GM12873 (cell line): ENCODE measurements at regions not wholly inside any gene's neighbourhood (a gene's known extent, or its start where the extent isn't known, plus 50 kb on each side); places are given as distances from the start of the nearest gene placed in this dataset.

Experiments used
- TF ChIP-seq, protein P1 (sequence below): IDR thresholded peaks from 2 replicates; pipeline ENCODE4 v1.5.1; 2012; ENCODE audit warnings: low read depth, mild to moderate bottlenecking, moderate library complexity, low read length, control low read depth; ENCODE audit not compliant: insufficient read depth; ENCODE audit errors: missing control alignments

DNA sequence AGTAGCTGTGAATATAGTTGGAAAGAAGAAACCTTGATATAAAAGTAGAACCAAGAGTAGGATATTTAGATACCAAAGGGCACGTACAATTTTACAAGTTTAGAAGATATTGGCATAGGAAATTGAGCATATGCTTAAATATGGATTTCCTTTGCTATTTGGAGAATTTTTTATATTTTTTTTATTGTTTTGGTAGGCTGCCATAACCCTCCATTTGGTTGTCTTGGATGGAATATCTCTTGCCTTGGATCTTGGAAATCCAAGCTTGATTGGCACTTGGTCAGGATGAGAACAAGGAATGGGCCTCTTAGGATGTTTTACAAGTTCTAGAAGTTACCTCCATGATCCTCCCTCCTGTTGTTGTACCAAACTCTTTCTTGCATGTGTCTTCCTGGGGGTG, 297.1 kb downstream of the PRL start:
- TF ChIP-seq, protein P1, sequence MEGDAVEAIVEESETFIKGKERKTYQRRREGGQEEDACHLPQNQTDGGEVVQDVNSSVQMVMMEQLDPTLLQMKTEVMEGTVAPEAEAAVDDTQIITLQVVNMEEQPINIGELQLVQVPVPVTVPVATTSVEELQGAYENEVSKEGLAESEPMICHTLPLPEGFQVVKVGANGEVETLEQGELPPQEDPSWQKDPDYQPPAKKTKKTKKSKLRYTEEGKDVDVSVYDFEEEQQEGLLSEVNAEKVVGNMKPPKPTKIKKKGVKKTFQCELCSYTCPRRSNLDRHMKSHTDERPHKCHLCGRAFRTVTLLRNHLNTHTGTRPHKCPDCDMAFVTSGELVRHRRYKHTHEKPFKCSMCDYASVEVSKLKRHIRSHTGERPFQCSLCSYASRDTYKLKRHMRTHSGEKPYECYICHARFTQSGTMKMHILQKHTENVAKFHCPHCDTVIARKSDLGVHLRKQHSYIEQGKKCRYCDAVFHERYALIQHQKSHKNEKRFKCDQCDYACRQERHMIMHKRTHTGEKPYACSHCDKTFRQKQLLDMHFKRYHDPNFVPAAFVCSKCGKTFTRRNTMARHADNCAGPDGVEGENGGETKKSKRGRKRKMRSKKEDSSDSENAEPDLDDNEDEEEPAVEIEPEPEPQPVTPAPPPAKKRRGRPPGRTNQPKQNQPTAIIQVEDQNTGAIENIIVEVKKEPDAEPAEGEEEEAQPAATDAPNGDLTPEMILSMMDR: no peak

DNA sequence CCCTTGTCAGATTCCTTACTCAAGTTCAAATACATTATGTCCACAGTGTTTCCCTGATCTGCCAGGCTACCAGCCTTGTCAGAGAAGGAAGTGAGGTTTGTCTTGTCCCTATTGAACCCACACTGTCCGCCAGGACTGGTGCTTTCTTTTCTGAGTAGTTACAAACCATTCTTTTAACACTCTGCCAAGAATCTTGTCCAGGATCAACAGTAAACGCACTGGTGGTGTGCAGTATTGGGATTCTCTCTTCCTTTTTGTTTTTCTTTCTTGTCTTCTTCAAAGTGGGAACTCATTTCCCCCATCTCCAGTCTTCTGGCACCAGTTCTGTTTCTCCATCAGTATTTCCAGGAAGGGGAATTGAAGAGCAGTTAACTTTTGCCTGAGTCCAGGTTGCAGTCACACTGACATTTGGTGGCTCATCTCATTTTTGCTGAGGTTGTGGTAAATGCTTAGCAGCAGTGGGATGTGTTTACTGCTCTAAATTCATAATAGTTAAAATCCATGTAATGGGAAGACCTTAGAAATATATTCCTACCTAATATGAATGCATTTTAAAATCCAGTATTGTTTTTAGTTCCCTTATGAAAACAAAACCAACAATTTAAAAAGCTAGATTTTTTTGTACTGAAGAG, 295.3 kb downstream of the PRL start:
- TF ChIP-seq, protein P1: no peak

DNA sequence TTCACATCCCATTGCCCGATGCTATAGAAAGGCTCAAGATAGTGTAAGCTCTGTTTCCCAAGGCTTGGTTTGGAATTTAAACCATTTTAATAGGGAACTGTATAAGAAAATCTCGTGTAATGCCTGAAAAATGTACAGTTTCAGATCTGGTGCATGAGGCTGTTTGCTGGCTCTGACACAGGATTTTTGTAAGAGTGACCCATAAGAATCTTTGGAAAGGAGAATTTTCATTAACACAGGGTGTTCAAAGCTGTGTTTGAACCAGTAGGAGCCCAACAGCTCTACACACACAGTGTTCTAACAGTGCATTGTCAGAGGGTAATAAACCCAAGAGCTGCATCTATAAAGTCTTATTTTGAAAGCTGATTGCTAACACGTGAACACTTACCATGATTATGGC, 293.5 kb downstream of the PRL start:
- TF ChIP-seq, protein P1: no peak

DNA sequence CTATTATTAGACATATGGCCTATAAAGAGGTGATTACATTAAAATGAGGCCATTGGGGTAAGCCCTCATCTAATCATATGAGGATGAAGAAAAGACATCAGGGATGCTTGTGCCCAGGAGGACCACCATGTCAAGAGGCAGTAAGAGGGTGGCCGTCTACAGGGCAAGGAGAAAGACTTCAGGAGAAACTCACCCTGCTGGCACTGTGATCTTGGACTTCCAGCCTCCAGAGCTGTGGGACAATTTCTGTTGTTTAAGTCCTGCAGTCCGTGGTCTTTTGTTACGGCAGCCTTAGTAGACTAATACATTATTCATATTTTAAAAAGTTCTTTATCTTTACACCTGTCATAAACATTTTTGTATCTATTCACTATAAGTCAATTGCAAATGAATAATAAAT, 290.0 kb downstream of the PRL start:
- TF ChIP-seq, protein P1: no peak

DNA sequence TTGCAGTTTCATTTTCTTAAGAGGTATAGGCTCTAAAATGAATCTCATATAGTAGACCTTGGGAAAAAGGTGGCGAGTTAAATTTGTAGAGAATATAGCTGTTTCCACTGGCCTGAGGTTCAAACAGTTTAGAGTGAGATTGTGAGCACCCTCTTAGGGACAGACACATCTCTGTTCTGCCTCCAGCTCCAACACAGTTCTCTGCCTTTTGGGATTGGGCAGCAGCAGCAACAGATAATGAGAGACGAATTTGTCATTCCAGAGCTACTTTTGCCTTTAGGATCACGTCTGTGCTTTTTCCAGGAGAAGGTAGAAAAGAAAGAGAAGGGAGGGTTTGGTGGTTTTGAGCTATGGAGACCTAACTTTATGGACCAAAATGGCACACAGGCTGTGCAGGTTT, 289.4 kb downstream of the PRL start:
- TF ChIP-seq, protein P1: no peak

DNA sequence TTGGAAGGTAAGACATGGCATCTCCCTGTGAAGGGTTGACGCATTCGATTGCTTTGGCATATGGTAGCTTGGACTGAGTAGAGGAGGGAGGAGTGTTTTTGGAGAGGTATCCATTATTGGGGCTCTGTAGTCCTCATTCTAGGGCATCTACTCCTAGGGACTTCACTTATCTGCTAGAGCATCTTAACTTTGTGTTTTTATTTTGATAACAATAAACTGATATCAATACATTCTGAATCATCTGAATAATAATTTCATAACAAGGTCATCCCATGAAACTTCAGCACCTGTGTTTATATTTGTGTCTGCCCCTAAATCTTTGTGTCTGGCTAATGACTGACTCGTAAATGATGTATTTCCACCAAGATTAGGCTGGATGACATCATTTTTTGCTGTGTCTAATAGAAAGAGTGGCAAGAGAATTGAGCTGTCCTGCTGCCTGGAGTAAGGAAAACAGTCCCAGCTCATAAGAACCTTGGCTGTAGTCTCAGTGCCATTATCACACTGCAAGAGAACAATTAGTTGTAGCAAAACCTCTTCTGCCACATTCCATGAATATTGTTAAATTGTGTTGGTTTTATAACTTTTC, 288.5 kb downstream of the PRL start:
- TF ChIP-seq, protein P1: no peak

DNA sequence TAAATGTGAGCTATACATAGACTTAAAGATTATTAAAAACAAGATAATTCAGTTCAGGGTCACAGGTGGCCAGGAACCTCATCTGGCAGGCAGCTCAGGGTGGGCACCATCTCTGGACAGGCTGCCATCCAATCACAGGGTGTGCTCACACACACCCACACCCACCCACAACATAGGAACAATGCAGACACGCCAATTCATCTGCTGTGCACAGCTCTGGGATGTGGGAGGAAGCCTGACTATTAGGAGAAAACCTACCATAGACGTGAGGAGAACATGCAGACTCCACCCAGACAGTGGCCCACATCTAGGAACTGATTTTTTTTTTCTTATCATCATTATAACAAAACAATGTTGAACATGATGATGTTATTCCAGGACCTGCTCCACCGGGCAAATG, 286.7 kb downstream of the PRL start:
- TF ChIP-seq, protein P1: no peak
